ENCODE measurements at regions not wholly inside any gene's neighbourhood (a gene's known extent, or its start where the extent isn't known, plus 50 kb on each side); places are given as distances from the start of the nearest gene placed in this dataset.

DNA sequence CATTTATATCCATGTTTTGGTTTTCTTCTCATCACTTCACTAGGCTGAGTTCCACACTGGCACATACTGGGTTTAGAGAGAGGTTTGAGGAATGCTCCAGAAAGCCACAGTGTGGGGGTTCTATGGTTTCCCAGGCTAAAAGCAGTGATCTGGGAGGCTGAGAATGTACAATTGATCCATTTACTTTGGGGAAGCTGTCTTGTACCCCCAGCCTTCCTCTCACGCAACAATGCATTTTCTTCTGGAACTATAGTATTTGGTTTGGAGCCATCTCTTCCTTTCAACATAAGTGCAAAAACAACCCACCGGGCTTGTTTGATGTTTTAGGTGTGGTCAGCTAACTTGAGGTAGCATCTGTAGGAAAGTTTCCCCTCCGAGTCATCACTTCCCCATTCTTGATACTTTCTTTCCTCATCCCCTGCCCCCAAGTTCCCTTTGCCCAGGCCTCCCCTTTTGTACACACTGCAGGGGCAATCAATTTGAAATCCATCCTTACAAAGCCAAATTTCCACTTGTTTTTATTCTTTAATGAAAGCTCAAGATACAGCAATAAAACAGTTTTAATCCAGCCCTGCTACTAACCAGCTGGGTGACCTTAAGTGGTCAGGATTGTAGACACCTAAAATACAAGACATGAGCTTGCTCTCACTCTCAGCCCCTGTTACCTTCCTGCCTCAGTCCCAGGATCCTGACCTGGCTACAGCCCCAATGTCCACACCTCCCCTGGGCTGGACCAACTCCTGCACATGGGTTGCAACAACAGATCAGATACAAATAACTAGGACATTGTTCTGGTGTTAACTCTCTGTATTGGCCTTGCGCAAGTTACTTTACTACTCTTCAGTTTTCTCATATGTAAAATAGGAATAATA, 109.2 kb downstream of the FHDC1 start:
- DNase-seq (ENCODE audit: low spot score), result no peak
- TF ChIP-seq, protein P1, sequence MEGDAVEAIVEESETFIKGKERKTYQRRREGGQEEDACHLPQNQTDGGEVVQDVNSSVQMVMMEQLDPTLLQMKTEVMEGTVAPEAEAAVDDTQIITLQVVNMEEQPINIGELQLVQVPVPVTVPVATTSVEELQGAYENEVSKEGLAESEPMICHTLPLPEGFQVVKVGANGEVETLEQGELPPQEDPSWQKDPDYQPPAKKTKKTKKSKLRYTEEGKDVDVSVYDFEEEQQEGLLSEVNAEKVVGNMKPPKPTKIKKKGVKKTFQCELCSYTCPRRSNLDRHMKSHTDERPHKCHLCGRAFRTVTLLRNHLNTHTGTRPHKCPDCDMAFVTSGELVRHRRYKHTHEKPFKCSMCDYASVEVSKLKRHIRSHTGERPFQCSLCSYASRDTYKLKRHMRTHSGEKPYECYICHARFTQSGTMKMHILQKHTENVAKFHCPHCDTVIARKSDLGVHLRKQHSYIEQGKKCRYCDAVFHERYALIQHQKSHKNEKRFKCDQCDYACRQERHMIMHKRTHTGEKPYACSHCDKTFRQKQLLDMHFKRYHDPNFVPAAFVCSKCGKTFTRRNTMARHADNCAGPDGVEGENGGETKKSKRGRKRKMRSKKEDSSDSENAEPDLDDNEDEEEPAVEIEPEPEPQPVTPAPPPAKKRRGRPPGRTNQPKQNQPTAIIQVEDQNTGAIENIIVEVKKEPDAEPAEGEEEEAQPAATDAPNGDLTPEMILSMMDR (IDR thresholded peaks at IDR 0.05), result no peak
- H3K27ac ChIP-seq, result no peak overlapping the region
- H3K4me3 ChIP-seq, result no peak overlapping the region

DNA sequence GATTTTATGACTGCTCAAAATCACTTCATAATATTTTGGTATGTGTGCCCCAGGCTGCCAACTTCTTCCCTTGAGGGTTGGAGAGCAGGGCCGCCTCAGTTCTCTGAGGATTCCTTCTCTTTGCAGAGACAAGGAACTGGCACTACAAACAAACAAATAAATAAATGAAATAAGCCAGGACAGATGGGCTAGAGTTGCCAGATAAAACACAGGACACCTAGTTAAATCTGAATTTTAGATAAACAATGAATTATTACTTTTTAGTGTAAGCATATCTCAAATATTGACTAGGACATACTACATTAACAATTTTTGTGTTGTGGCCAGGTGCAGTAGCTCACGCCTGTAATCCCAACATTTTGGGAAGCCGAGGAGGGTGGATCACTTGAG, 122.5 kb downstream of the FHDC1 start:
- no peak overlapping the region for H3K27ac ChIP-seq
- TF ChIP-seq, protein P1 (IDR thresholded peaks at IDR 0.05), result no peak
- no peak for DNase-seq (ENCODE audit: low spot score)
- no peak overlapping the region for H3K4me3 ChIP-seq

DNA sequence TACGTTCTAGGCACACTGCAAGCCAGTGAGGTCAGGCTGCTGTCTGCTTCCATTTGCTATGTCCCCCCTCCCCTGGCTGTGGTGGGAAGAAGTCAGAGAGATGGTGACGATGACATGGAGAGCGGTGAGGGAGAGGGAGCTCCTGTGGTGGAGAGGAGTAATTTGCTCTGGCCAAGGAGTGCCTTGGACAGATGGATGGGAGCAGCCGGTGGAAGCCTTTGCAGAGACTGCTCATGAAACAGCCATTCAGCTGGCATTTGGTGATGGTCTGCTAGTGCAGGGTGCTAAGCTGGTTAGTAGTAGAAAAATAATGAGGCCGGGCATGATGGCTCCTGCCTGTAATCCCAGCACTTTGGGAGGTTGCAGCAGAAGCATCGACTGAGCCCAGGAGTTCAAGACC, 124.1 kb downstream of the FHDC1 start:
- TF ChIP-seq, protein P1 (IDR thresholded peaks at IDR 0.05), result no peak
- no peak overlapping the region for H3K4me3 ChIP-seq
- no peak for DNase-seq (ENCODE audit: low spot score)
- no peak overlapping the region for H3K27ac ChIP-seq

DNA sequence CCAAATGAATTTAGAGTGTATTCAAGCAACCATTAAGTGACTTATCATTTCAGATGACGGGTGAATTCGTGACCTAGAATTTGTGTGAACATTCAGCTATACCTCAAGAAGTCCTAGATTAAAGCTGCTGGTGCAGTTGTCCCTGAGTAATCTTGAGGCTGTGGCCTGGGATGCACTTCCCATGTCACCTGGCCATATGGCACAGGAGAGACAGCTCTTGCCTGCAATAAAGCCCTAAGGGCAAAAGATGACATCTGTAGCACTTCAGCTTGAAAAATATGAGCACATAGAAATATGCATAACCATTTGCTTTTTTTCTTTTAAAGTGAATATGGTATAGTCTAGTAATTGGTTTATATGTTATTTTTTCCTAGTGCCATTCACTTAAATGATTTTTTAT, 125.8 kb downstream of the FHDC1 start:
- H3K4me3 ChIP-seq, result no peak overlapping the region
- no peak for DNase-seq (ENCODE audit: low spot score)
- TF ChIP-seq, protein P1 (IDR thresholded peaks at IDR 0.05), result no peak
- H3K27ac ChIP-seq, result no peak overlapping the region

DNA sequence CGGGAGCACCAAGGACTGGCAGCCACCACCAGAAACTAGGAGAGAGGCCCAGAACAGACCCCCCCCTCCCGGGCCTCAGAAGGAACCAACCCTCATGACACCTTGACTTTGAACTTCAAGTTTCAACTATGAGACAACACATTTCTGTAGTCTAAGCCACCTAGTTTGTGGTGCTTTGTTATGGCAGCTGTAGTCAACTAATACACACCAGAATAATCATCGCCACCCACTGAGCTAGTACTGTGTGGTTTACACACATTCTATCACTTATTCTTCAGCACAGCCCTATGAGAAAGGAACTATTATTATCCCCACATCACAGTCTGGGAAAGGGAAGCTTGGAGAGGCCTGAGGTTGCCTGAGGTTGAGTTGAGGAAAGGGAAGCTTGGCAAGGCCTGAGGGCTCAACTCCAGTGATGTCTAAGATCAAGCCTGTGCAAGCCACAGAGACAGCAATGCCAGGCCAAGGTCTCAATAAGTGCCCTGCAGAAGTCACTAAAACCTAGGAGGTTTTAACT, 126.6 kb downstream of the FHDC1 start:
- no peak overlapping the region for H3K27ac ChIP-seq
- TF ChIP-seq, protein P1 (IDR thresholded peaks at IDR 0.05), result no peak
- H3K4me3 ChIP-seq, result no peak overlapping the region
- no peak for DNase-seq (ENCODE audit: low spot score)

DNA sequence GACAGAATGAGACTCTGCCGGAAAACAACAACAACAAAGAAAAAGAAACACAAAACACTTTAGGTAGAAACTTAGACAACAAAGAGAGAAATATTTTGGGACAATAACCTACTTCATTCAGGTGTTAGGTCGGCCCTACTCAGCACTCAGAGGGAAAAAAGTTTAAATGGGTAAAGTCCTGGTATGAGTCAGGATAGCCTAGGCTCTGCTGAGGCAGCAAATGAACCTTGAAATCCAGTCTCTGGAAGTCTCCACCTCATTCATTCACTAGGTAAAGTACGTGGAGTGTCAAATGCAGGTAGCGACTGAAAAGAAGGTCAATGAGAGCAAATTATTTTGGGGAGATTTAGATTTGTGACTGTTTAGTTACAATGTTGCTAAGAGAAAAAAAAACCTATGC, 127.4 kb downstream of the FHDC1 start:
- H3K27ac ChIP-seq, result no peak overlapping the region
- H3K4me3 ChIP-seq, result no peak overlapping the region
- TF ChIP-seq, protein P1 (IDR thresholded peaks at IDR 0.05), result no peak
- DNase-seq (ENCODE audit: low spot score), result no peak

DNA sequence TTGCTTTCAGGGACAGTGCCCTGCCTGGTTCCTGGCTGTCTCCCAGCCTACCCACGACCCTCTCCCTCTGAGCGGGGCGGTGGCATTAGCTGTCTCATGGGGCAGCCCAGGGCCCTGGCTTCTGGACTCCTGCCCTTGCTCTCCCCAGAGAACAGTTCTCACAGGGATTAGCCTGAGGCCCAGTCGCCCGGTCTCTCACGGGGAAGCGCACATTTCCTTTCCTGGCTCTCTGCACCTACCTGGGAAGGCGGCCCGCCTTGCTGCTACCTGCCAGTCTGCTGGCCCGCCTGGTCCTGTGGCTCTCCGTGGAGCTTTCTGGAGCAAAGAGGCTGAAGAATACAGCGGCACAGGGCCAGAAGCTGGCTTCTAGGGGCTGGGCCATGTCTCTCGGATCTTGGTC, 128.4 kb downstream of the FHDC1 start:
- Histone ChIP-seq H3K27ac (no peak overlapping the region), H3K4me3 (no peak overlapping the region)
- TF ChIP-seq, protein P1 (IDR thresholded peaks at IDR 0.05), result no peak
- no peak for DNase-seq (ENCODE audit: low spot score)

All from coronary artery (tissue), 2 donors.